Fibroblast of skin of abdomen (primary cell): ENCODE measurements at regions not wholly inside any gene's neighbourhood (a gene's known extent, or its start where the extent isn't known, plus 50 kb on each side); places are given as distances from the start of the nearest gene placed in this dataset.
A peak's percentile ranks its signal among the peaks of the same experiment; 100 is the strongest.
"Not testable (repeated sequence)": the region's sequence is repeated elsewhere in the genome, so short reads cannot be mapped to it uniquely, and the experiment has no call there.

Experiments
- DNase-seq: peaks from one replicate; pipeline ENCODE4 v3.0.0-alpha.2; 2013

DNA sequence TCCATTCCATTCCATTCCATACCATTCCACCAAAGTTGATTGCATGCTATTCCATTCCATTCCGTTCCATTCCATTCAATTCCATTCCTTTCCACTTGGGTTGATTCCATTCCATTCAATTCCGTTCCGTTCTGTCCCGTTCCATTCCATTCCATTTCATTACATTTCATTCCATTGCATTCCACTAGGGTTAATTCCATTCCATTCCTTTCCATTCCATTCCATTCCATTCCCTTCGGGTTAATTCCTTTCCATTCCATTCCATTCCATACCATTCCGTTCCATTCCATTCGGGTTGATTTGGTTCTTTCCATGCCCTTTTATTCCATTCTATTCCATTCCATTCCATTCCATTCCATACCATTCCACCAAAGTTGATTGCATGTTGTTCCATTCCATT lies 131.9 kb downstream of the CWH43 start:
- DNase-seq = not testable (repeated sequence)

DNA sequence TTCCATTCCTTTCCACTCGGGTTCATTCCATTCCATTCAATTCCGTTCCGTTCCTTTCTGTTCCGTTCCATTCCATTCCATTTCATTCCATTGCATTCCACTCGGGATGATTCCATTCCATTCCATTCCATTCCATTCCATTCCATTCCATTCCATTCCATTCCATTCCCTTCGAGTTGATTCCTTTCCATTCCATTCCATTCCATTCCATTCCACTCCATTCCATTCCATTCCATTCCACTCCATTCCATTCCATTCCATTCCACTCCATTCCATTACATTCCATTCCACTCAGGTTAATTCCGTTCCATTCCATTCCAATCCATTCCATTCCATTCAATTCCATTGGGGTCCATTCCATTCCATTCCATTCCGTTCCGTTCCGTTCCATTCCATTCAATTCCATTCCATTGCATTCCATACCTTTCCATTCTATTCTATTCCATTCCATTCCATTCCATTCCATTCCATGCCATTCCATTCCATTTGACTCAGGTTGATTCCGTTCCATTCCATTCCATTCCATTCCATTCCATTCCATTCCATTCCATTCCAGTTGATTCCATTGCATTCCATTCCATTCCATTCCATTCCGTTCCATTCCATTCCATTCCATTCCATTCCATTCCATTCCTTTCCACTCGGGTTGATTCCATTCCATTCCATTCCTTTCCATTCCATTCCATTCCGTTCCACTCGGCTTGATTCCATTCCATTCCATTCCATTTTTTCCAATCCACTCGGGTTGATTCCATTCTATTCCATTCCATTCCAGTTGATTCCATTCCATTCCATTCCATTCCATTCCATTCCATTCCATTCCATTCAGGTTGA lies 132.5 kb downstream of the CWH43 start:
- DNase-seq = peak; percentile 8

DNA sequence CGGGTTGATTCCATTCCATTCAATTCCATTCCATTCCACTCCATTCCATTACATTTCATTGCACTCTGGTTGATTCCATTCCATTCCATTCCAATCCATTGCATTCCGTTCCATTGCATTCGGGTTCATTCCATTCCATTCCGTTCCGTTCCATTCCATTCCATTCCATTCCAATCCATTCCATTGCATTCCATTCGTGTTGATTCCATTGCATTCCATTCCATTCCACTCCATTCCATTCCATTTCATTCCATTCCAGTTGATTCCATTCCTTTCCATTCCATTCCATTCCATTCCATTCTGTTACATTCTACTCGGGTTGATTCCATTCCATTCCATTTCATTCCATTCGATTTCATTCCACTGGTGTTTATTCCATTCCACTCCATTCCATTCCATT lies 133.3 kb downstream of the CWH43 start:
- not testable (repeated sequence) for DNase-seq

DNA sequence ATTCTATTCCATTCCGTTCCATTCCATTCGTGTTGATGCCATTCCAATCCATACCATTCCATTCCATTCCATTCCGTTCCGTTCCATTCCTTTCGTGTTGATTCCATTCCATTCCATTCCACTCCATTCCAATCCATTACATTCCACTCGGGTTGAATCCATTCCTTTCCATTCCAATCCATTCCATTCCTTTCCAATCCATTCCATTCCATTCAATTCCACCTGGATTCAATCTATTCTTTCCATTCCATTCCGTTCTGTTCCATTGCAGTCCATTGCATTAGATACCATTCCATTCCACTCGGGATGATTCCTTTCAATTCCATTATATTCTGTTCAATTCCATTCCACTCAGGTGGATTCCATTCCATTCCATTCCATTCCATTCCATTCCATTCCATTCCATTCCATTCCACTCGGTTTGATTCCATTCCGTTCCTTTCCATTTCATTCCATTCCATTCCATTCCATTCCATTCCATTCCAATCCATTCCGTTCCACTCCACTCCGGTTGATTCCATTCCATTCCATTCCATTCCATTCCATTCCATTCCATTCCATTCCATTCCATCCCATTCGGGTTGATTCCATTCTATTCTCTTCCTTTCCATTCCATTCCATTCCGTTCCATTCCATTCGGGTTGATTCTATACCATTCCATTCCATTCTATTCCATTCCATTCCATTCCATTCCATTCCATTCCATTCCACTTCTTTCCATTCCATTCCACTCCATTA lies 134.1 kb downstream of the CWH43 start:
- DNase-seq = peak; percentile 28

DNA sequence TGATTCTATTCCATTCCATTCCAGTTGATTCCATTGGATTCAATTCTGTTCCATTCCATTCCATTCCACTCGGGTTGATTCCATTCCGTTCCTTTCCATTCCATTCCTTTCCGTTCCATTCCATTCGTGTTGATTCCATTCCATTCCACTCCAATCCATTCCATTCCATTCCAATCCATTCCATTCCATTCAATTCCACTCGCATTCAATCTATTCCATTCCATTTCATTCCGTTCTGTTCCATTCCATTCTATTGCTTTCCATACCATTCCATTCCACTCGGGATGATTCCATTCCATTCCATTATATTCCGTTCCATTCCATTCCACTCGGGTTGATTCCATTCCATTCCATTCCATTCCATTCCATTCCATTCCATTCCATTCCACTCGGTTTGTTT lies 134.7 kb downstream of the CWH43 start:
- peak; percentile 72 for DNase-seq

DNA sequence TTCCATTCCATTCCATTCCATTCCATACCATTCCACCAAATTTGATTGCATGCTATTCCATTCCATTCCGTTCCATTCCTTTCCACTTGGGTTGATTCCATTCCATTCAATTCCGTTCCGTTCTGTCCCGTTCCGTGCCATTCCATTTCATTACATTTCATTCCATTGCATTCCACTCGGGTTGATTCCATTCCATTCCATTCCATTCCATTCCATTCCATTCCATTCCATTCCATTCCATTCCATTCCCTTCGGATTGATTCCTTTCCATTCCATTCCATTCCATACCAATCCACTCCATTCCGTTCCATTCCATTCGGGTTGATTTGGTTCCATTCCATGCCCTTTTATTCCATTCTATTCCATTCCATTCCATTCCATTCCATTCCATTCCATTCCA lies 140.4 kb downstream of the CWH43 start:
- not testable (repeated sequence) for DNase-seq

DNA sequence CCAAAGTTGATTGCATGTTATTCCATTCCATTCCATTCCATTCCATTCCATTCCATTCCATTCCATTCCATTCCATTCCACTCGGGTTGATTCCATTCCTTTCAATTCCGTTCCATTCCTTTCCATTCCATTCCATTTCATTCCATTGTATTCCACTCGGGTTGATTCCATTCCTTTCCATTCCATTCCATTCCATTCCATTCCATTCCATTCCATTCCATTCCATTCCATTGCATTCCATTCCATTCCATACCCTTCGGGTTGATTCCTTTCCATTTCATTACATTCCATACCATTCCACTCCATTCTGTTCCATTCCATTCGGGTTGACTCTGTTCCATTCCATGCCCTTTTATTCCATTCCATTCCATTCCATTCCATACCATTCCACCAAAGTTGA lies 140.8 kb downstream of the CWH43 start:
- not testable (repeated sequence) for DNase-seq

DNA sequence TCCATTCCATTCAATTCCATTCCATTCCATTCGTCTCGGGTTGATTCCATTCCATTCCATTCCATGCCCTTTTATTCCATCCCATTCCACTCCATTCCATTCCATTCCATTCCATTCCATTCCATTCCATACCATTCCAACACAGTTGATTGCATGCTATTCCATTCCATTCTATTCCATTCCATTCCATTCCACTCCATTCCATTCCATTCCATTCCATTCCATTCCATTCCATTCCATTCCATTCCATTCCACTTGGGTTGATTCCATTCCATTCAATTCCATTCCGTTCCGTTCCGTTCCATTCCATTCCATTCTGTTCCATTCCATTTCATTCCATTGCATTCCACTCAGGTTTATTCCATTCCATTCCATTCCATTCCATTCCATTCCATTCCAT lies 143.3 kb downstream of the CWH43 start:
- DNase-seq = not testable (repeated sequence)

DNA sequence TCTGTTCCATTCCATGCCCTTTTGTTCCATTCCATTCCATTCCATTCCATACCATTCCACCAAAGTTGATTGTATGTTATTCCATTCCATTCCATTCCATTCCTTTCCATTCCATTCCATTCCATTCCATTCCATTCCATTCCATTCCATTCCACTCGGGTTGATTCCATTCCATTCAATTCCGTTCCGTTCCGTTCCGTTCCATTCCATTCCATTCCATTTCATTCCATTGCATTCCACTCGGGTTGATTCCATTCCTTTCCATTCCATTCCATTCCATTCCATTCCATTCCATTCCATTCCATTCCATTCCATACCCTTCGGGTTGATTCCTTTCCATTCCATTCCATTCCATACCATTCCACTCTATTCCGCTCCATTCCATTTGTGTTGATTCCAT lies 143.8 kb downstream of the CWH43 start:
- DNase-seq = not testable (repeated sequence)

DNA sequence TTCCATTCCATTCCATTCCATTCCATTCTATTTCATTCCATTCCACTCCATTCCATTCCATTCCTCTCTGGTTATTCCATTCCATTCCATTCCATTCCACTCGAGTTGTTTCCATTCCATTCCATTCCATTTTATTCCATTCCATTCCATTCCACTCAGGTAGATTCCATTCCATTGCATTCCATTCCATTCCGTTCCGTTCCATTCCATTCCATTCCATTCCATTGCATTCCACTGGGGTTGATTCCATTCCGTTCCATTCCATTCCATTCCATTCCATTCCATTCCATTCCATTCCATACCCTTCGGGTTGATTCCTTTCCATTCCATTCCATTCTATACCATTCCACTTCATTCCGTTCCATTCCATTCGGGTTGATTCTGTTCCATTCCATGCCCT lies 144.6 kb downstream of the CWH43 start:
- not testable (repeated sequence) for DNase-seq

DNA sequence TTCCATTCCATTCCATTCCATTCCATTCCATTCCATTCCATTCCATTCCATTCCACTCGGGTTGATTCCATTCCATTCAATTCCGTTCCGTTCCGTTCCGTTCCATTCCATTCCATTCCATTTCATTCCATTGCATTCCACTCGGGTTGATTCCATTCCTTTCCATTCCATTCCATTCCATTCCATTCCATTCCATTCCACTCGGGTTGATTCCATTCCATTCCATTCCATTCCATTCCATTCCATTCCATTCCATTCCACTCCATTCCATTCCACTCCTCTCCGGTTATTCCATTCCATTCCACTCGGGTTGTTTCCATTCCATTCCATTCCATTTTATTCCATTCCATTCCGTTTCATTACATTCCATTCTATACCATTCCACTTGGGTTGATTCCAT lies 151.0 kb downstream of the CWH43 start:
- not testable (repeated sequence) for DNase-seq

DNA sequence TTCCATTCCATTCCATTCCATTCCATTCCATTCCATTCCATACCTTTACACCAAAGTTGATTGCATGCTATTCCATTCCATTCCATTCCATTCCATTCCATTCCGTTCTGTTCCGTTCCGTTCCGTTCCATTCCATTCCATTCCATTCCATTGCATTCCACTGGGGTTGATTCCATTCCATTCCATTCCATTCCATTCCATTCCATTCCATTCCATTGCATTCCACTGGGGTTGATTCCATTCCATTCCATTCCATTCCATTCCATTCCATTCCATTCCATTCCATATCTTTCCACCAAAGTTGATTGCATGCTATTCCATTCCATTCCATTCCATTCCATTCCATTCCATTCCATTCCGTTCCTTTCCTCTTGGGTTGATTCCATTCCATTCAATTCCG lies 151.9 kb downstream of the CWH43 start:
- DNase-seq = not testable (repeated sequence)

DNA sequence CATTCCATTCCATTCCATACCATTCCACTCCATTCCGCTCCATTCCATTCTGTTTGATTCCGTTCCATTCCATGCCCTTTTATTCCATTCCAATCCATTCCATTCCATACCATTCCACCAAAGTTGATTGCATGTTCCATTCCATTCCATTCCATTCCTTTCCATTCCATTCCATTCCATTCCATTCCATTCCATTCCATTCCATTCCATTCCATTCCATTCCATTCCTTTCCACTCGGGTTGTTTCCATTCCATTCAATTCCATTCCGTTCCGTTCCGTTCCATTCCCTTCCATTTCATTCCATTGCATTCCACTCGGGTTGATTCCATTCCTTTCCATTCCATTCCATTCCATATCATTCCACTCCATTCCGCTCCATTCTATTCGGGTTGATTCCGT lies 152.7 kb downstream of the CWH43 start:
- DNase-seq = not testable (repeated sequence)

DNA sequence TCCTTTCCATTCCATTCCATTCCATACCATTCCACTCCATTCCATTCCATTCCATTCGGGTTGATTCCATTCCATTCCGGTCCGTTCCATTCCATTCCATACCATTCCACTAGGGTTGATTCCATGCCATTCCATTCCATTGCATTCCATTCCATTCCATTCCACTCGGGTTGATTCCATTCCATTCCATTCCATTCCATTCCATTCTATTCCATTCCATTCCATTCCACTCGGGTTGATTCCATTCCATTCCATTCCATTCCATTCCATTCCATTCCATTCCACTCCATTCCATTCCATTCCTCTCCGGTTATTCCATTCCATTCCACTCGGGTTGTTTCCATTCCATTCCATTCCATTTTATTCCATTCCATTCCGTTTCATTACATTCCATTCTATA lies 153.4 kb downstream of the CWH43 start:
- DNase-seq = not testable (repeated sequence)

DNA sequence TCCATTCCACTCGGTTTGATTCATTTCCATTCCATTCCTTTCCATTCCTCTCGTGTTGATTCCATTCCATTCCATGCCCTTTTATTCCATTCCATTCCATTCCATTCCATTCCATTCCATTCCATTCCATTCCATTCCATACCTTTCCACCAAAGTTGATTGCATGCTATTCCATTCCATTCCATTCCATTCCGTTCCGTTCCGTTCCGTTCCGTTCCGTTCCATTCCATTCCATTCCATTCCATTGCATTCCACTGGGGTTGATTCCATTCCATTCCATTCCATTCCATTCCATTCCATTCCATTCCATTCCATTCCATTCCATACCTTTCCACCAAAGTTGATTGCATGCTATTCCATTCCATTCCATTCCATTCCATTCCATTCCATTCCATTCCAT lies 154.3 kb downstream of the CWH43 start:
- not testable (repeated sequence) for DNase-seq

DNA sequence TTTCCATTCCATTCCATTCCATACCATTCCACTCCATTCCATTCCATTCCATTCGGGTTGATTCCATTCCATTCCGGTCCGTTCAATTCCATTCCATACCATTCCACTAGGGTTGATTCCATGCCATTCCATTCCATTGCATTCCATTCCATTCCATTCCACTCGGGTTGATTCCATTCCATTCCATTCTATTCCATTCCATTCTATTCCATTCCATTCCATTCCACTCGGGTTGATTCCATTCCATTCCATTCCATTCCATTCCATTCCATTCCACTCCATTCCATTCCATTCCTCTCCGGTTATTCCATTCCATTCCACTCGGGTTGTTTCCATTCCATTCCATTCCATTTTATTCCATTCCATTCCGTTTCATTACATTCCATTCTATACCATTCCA lies 155.9 kb downstream of the CWH43 start:
- DNase-seq = not testable (repeated sequence)

DNA sequence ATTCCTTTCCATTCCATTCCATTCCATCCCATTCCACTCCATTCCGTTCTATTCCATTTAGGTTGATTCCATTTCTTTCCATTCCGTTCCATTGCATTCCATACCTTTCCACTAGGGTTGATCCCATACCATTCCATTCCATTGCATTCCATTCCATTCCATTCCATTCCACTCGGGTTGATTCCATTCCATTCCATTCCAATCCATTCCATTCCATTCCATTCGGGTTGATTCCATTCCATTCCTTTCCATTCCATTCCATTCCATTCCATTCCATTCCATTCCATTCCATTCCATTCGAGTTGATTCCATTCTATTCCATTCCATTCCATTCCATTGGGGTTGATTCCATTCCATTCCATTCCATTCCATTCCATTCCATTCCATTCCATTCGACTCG lies 161.1 kb downstream of the CWH43 start:
- not testable (repeated sequence) for DNase-seq

DNA sequence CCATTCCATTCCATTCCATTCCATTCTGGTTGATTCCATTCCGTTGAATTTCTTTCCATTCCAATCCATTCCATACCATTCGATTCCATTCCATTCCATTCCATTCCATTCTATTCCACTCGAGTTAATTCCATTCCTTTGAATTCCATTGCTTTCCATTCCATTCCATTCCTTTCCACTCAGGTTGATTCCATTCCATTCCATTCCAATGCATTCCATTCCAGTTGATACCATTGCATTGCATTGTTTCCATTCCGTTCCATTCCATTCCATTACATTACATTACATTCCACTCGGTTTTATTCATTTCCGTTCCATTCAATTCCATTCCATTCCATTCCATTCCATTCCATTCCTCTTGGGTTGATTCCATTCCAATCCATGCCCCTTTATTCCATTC lies 161.5 kb downstream of the CWH43 start:
- DNase-seq = not testable (repeated sequence)

DNA sequence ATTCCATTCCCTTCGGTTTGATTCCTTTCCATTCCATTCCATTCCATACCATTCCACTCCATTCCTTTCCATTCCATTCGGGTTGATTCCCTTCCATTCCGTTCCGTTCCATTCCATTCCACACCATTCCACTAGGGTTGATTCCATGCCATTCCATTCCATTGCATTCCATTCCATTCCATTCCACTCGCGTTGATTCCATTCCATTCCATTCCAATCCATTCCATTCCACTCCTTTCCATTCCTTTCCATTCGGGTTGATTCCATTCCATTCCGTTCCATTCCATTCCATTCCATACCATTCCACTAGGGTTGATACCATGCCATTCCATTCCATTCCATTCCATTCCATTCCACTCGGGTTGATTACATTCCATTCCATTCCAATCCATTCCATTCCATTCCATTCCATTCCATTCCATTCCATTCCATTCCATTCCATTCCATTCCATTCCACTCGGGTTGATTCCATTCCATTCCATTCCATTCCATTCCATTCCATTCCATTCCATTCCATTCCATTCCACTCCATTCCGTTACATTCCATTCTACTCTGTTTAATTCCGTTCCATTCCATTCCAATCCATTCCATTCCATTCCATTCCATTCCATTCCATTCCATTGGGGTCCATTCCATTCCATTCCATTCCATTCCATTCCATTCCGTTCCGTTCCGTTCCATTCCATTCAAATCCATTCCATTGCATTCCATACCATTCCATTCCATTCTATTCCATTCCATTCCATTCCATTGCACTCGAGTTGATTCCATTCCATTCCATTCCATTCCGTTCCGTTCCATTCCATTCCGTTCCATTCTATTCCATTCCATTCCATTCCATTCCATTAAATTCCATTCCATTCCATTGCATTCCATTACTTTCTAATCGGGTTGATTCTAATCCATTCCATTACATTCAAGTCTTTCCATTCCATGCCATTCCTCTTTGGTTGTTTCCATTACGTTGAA lies 163.2 kb downstream of the CWH43 start:
- peak; percentile 79 for DNase-seq

DNA sequence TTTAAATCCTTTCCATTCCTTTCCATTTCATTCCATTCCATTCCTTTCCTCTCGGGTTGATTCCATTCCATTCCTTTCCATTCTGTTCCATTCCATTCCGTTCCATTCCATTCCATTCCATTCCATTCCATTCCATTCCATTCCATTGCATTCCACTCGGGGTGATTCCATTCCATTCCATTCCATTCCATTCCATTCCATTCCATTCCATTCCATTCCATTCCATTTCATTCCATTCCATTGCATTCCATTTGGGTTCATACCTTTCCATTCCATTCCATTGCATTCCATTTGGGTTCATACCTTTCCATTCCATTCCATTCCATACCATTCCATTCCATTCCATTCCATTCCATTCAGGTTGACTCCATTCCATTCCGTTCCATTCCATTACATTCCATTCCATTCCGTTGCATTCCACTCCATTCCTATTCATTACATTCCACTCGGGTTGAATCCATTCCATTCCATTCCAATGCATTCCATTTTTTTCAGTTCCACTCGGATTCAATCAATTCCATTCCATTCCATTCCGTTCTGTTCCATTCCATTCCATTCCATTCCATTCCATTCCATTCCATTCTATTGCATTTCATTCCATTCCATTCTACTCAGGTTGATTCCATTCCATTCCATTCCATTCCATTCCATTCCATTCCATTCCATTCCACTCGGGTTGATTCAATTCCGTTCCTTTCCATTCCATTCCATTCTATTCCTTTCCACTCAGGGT lies 164.4 kb downstream of the CWH43 start:
- DNase-seq = not testable (repeated sequence)

DNA sequence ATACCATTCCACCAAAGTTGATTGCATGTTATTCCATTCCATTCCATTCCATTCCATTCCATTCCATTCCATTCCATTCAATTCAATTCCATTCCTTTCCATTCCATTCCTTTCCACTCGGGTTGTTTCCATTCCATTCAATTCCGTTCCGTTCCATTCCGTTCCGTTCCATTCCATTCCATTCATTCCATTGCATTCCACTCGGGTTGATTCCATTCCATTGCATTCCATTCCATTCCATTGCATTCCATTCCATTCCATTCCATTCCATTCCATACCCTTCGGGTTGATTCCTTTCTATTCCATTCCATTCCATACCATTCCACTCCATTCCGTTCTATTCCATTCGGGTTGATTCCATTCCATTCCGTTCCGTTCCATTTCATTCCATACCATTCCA lies 166.9 kb downstream of the CWH43 start:
- not testable (repeated sequence) for DNase-seq
